GM19324 (cell line): ENCODE measurements at regions not wholly inside any gene's neighbourhood (a gene's known extent, or its start where the extent isn't known, plus 50 kb on each side); places are given as distances from the start of the nearest gene placed in this dataset.

Experiments used
- ATAC-seq: cut with Tn5 transposase; IDR thresholded peaks from one replicate; pipeline ENCODE4 v1.9.1; 2021; ENCODE audit warnings: mild to moderate bottlenecking, moderate library complexity; ENCODE audit not compliant: unreplicated experiment, low FRiP score

- ATAC-seq = no peak
Observed at GRCh38 chr21:28791595-28792282, 200.9 kb downstream of the LTN1 start.

- no peak for ATAC-seq
Observed at GRCh38 chr21:28790335-28790734, 202.3 kb downstream of the LTN1 start.

GRCh38 chr21:28789523-28789922 lies 203.2 kb downstream of the LTN1 start:
- ATAC-seq = no peak

GRCh38 chr21:28788030-28788429 lies 204.6 kb downstream of the LTN1 start:
- no peak for ATAC-seq

GRCh38 chr21:28783641-28784185 lies 209.0 kb downstream of the LTN1 start:
- no peak for ATAC-seq

GRCh38 chr21:28781602-28782276 lies 210.9 kb downstream of the LTN1 start:
- ATAC-seq = peak; percentile 56

- ATAC-seq = no peak
Observed at GRCh38 chr21:28779914-28780313, 212.8 kb downstream of the LTN1 start.

- ATAC-seq = no peak
Observed at GRCh38 chr21:28776251-28776650, 216.4 kb downstream of the LTN1 start.

GRCh38 chr21:28775071-28775470 lies 217.6 kb downstream of the LTN1 start:
- ATAC-seq = no peak

- ATAC-seq = no peak
Observed at GRCh38 chr21:28773036-28773435, 219.6 kb downstream of the LTN1 start.

- ATAC-seq = no peak
Observed at GRCh38 chr21:28771790-28772501, 220.7 kb downstream of the LTN1 start.

GRCh38 chr21:28770867-28771661 lies 221.6 kb downstream of the LTN1 start:
- no peak for ATAC-seq

GRCh38 chr21:28769683-28770082 lies 223.0 kb downstream of the LTN1 start:
- no peak for ATAC-seq

- ATAC-seq = no peak
Observed at GRCh38 chr21:28768753-28769152, 223.9 kb downstream of the LTN1 start.

- no peak for ATAC-seq
Observed at GRCh38 chr21:28767523-28767922, 225.2 kb downstream of the LTN1 start.

- no peak for ATAC-seq
Observed at GRCh38 chr21:28763809-28764418, 228.8 kb downstream of the LTN1 start.

- no peak for ATAC-seq
Observed at GRCh38 chr21:28762357-28762735, 230.3 kb downstream of the LTN1 start.

GRCh38 chr21:28761674-28762356 lies 230.9 kb downstream of the LTN1 start:
- ATAC-seq = no peak

- ATAC-seq = no peak
Observed at GRCh38 chr21:28758883-28759242, 233.8 kb downstream of the LTN1 start.
